Suprapubic skin (tissue), 3 donors: ENCODE measurements at regions not wholly inside any gene's neighbourhood (a gene's known extent, or its start where the extent isn't known, plus 50 kb on each side); places are given as distances from the start of the nearest gene placed in this dataset.

Experiments
- CTCF ChIP-seq, 2 donors: fragments of 200-600 bp in 1 of 2; fragments of 450-650 bp in 1 of 2; sonication (generic) in 1 of 2; IDR thresholded peaks; one replicate each; pipeline ENCODE4 v1.5.1; 2016 to 2019; ENCODE audit warnings: antibody characterized with exemption in 2 of 2, mild to moderate bottlenecking in 1 of 2, moderate library complexity in 1 of 2
- EP300 ChIP-seq: sonication (generic); formaldehyde crosslinking; IDR thresholded peaks from one replicate; pipeline ENCODE4 v1.6.1; 2017; ENCODE audit warnings: antibody characterized with exemption
- POLR2A ChIP-seq, 2 donors: fragments of 450-650 bp; IDR thresholded peaks; one replicate each; pipeline ENCODE4 v1.6.1; 2017; ENCODE audit warnings: antibody characterized with exemption in 2 of 2, mild to moderate bottlenecking in 2 of 2, moderate library complexity in 2 of 2

- TF ChIP-seq POLR2A (IDR thresholded peaks at IDR 0.05) (no peak), CTCF (IDR thresholded peaks at IDR 0.05) (no peak), EP300 (no peak)
These were observed 201.6 kb upstream of the PAPPA start for GRCh38 chr9:115951977-115952376.
